Rectal smooth muscle tissue (tissue), 1 donor: ENCODE measurements at regions not wholly inside any gene's neighbourhood (a gene's known extent, or its start where the extent isn't known, plus 50 kb on each side); places are given as distances from the start of the nearest gene placed in this dataset.

ENCODE experiments used
- H3K27ac ChIP-seq: one replicate; pipeline ENCODE4 v1.7.0; 2013; ENCODE audit warnings: low read depth, low read length, inconsistent platforms
- H3K27me3 ChIP-seq: one replicate; pipeline ENCODE4 v1.7.0; 2013; ENCODE audit warnings: low read length; ENCODE audit not compliant: control insufficient read depth, insufficient read depth
- H3K36me3 ChIP-seq: one replicate; pipeline ENCODE4 v1.7.0; 2013; ENCODE audit warnings: low read length; ENCODE audit not compliant: control insufficient read depth, insufficient read depth
- H3K4me1 ChIP-seq: one replicate; pipeline ENCODE4 v1.7.0; 2013; ENCODE audit warnings: low read length; ENCODE audit not compliant: control insufficient read depth, insufficient read depth
- H3K4me3 ChIP-seq: one replicate; pipeline ENCODE4 v1.7.0; 2013; ENCODE audit warnings: low read length
- H3K9ac ChIP-seq: one replicate; pipeline ENCODE4 v1.7.0; 2013; ENCODE audit warnings: low read length

GRCh38 chr10:132467464-132468149 lies 70.0 kb upstream of the INPP5A start:
- no peak overlapping the region for H3K9ac ChIP-seq
- H3K4me3 ChIP-seq, result peak overlapping the region; percentile 27
- H3K27me3 ChIP-seq, result no peaks in the 10 kb centered on the region
- peaks cover 36% of the 10 kb centered on the region for H3K4me1 ChIP-seq
- no peaks in the 10 kb centered on the region for H3K36me3 ChIP-seq
- H3K27ac ChIP-seq, result peak overlapping the region; percentile 3

- Histone ChIP-seq H3K9ac (no peak overlapping the region), H3K4me3 (peak overlapping the region; percentile 27), H3K27me3 (no peaks in the 10 kb centered on the region), H3K4me1 (peaks cover 36% of the 10 kb centered on the region), H3K36me3 (no peaks in the 10 kb centered on the region), H3K27ac (no peak overlapping the region)
These were observed 69.4 kb upstream of the INPP5A start for GRCh38 chr10:132468216-132468615.

- peaks cover 34% of the 10 kb centered on the region for H3K4me1 ChIP-seq
- no peaks in the 10 kb centered on the region for H3K27me3 ChIP-seq
- H3K36me3 ChIP-seq, result no peaks in the 10 kb centered on the region
- no peak overlapping the region for H3K4me3 ChIP-seq
- H3K9ac ChIP-seq, result no peak overlapping the region
- H3K27ac ChIP-seq, result peak overlapping the region; percentile 14
These were observed 68.9 kb upstream of the INPP5A start for GRCh38 chr10:132468651-132469050.

GRCh38 chr10:132469197-132469884 lies 68.2 kb upstream of the INPP5A start:
- Histone ChIP-seq H3K4me3 (no peak overlapping the region), H3K27ac (peak overlapping the region; percentile 80), H3K27me3 (no peaks in the 10 kb centered on the region), H3K4me1 (peaks cover 28% of the 10 kb centered on the region), H3K9ac (no peak overlapping the region), H3K36me3 (no peaks in the 10 kb centered on the region)

- Histone ChIP-seq H3K27ac (peak overlapping the region; percentile 45), H3K27me3 (no peaks in the 10 kb centered on the region), H3K4me3 (no peak overlapping the region), H3K9ac (no peak overlapping the region), H3K4me1 (peaks cover 17% of the 10 kb centered on the region), H3K36me3 (no peaks in the 10 kb centered on the region)
These were observed 67.0 kb upstream of the INPP5A start for GRCh38 chr10:132470410-132471124.

- H3K4me1 ChIP-seq, result peaks cover 17% of the 10 kb centered on the region
- H3K9ac ChIP-seq, result no peak overlapping the region
- H3K27me3 ChIP-seq, result no peaks in the 10 kb centered on the region
- H3K4me3 ChIP-seq, result no peak overlapping the region
- no peaks in the 10 kb centered on the region for H3K36me3 ChIP-seq
- H3K27ac ChIP-seq, result no peak overlapping the region
These were observed 66.5 kb upstream of the INPP5A start for GRCh38 chr10:132471125-132471451.

- H3K9ac ChIP-seq, result no peak overlapping the region
- H3K27ac ChIP-seq, result no peak overlapping the region
- H3K36me3 ChIP-seq, result no peaks in the 10 kb centered on the region
- H3K4me1 ChIP-seq, result peaks cover 17% of the 10 kb centered on the region
- H3K27me3 ChIP-seq, result no peaks in the 10 kb centered on the region
- no peak overlapping the region for H3K4me3 ChIP-seq
These were observed 66.1 kb upstream of the INPP5A start for GRCh38 chr10:132471484-132471883.

GRCh38 chr10:132475086-132475485 lies 62.5 kb upstream of the INPP5A start:
- no peak overlapping the region for H3K9ac ChIP-seq
- H3K4me3 ChIP-seq, result no peak overlapping the region
- H3K27ac ChIP-seq, result no peak overlapping the region
- H3K36me3 ChIP-seq, result no peaks in the 10 kb centered on the region
- no peaks in the 10 kb centered on the region for H3K27me3 ChIP-seq
- peaks cover 2% of the 10 kb centered on the region for H3K4me1 ChIP-seq

GRCh38 chr10:132476146-132477065 lies 61.2 kb upstream of the INPP5A start:
- H3K9ac ChIP-seq, result no peak overlapping the region
- no peak overlapping the region for H3K27ac ChIP-seq
- H3K4me1 ChIP-seq, result no peaks in the 10 kb centered on the region
- H3K4me3 ChIP-seq, result no peak overlapping the region
- no peaks in the 10 kb centered on the region for H3K36me3 ChIP-seq
- no peaks in the 10 kb centered on the region for H3K27me3 ChIP-seq

GRCh38 chr10:132477066-132477397 lies 60.6 kb upstream of the INPP5A start:
- Histone ChIP-seq H3K27me3 (no peaks in the 10 kb centered on the region), H3K36me3 (no peaks in the 10 kb centered on the region), H3K4me3 (no peak overlapping the region), H3K4me1 (no peaks in the 10 kb centered on the region), H3K9ac (no peak overlapping the region), H3K27ac (no peak overlapping the region)

GRCh38 chr10:132477398-132478340 lies 59.9 kb upstream of the INPP5A start:
- Histone ChIP-seq H3K27me3 (no peaks in the 10 kb centered on the region), H3K27ac (no peak overlapping the region), H3K36me3 (no peaks in the 10 kb centered on the region), H3K4me3 (no peak overlapping the region), H3K9ac (no peak overlapping the region), H3K4me1 (no peaks in the 10 kb centered on the region)
